Bronchial epithelial cell (primary cell): ENCODE measurements at regions not wholly inside any gene's neighbourhood (a gene's known extent, or its start where the extent isn't known, plus 50 kb on each side); places are given as distances from the start of the nearest gene placed in this dataset.

Experiments used
- DNase-seq: peaks from one replicate; pipeline ENCODE4 v3.0.0-alpha.2; 2010; ENCODE audit warnings: low read depth
- FAIRE-seq: peaks from 2 replicates; lab custom pipeline; 2011; peaks lifted over from hg19 to GRCh38; lab: Jason Lieb, UNC
- H3K27me3 ChIP-seq: 2 replicates; pipeline ENCODE4 v1.5.1; 2011; ENCODE audit warnings: low read length; ENCODE audit not compliant: control insufficient read depth, insufficient read depth
- H3K36me3 ChIP-seq: 2 replicates; pipeline ENCODE4 v1.5.1; 2011; ENCODE audit warnings: low read length; ENCODE audit not compliant: control insufficient read depth, insufficient read depth
- H3K4me3 ChIP-seq: 2 replicates; pipeline ENCODE4 v1.5.1; 2011; ENCODE audit warnings: mild to moderate bottlenecking, low read depth, low read length, control low read depth
- CTCF ChIP-seq: IDR thresholded peaks from 2 replicates; pipeline ENCODE4 v1.5.1; 2011; ENCODE audit warnings: mild to moderate bottlenecking, moderate library complexity, low read length, control low read depth, inconsistent platforms; ENCODE audit not compliant: insufficient read depth, severe bottlenecking

GRCh38 chr2:15833731-15834130 lies 106.6 kb upstream of the MYCN start:
- no peak for TF ChIP-seq CTCF
- DNase-seq (no peak), FAIRE-seq (no peak)
- Histone ChIP-seq H3K4me3 (no peak overlapping the region), H3K36me3 (no peaks in the 10 kb centered on the region), H3K27me3 (no peaks in the 10 kb centered on the region)

GRCh38 chr2:15834381-15835031 lies 105.8 kb upstream of the MYCN start:
- Histone ChIP-seq H3K4me3 (no peak overlapping the region), H3K27me3 (no peaks in the 10 kb centered on the region), H3K36me3 (no peaks in the 10 kb centered on the region)
- TF ChIP-seq CTCF: no peak
- DNase-seq (no peak), FAIRE-seq (no peak)

- Histone ChIP-seq H3K27me3 (no peaks in the 10 kb centered on the region), H3K4me3 (no peak overlapping the region), H3K36me3 (no peaks in the 10 kb centered on the region)
- FAIRE-seq (no peak), DNase-seq (no peak)
- no peak for TF ChIP-seq CTCF
These were observed 104.2 kb upstream of the MYCN start for GRCh38 chr2:15835991-15836688.

GRCh38 chr2:15836689-15837610 lies 103.4 kb upstream of the MYCN start:
- no peak overlapping the region for H3K4me3 ChIP-seq
- TF ChIP-seq CTCF: no peak
- no peak for DNase-seq
- FAIRE-seq: no peak
- H3K27me3 ChIP-seq: no peaks in the 10 kb centered on the region
- H3K36me3 ChIP-seq: no peaks in the 10 kb centered on the region

- Histone ChIP-seq H3K27me3 (no peaks in the 10 kb centered on the region), H3K36me3 (no peaks in the 10 kb centered on the region), H3K4me3 (no peak overlapping the region)
- no peak for FAIRE-seq
- DNase-seq: no peak
- TF ChIP-seq CTCF: no peak
These were observed 101.8 kb upstream of the MYCN start for GRCh38 chr2:15838481-15839090.
